OCI-LY7 (cell line): ENCODE measurements at regions not wholly inside any gene's neighbourhood (a gene's known extent, or its start where the extent isn't known, plus 50 kb on each side); places are given as distances from the start of the nearest gene placed in this dataset. TPM values are rescaled to one million over a fixed set of nuclear protein-coding genes. Genes with fewer than 3 reads are reported as not detected.

ENCODE experiments used
- BruUV-seq: library from RNA; stranded (reverse); fragments of 400-500 nt; replicated peaks from 2 replicates; lab custom pipeline; 2021; lab: Mats Ljungman, UMichigan
- CTCF ChIA-PET: fragments of 300-600 bp; sonication (Branson Sonifier 250); formaldehyde crosslinking; loops from one replicate; lab custom pipeline; 2022; ENCODE audit warnings: antibody characterized with exemption; ENCODE audit not compliant: unreplicated experiment; lab: Charles Lee
- POLR2A ChIA-PET: fragments of 300-600 bp; sonication (Branson Sonifier 250); formaldehyde crosslinking; loops from one replicate; lab custom pipeline; 2022; ENCODE audit warnings: antibody characterized with exemption; lab: Charles Lee
- DNase-seq: peaks from one replicate; pipeline ENCODE4 v3.0.0-alpha.2; 2015; ENCODE audit warnings: low spot score
- H2AFZ ChIP-seq: fragments of 200-600 bp; sonication (generic), shearing (Covaris generic); 2 replicates; pipeline ENCODE4 v1.6.1; 2014; ENCODE audit warnings: mild to moderate bottlenecking, antibody characterized with exemption, low read length, moderate library complexity
- H3K27ac ChIP-seq: fragments of 200-600 bp; sonication (generic); 2 replicates; pipeline ENCODE4 v1.5.1; 2014; ENCODE audit warnings: mixed run types, low read depth, mild to moderate bottlenecking, moderate library complexity, low read length, inconsistent platforms; ENCODE audit not compliant: poor library complexity, severe bottlenecking
- H3K36me3 ChIP-seq: fragments of 200-600 bp; sonication (generic); 2 replicates; pipeline ENCODE4 v1.6.1; 2014; ENCODE audit warnings: mild to moderate bottlenecking, antibody characterized with exemption, low read length, moderate library complexity, mixed read lengths; ENCODE audit not compliant: insufficient read depth
- H3K4me1 ChIP-seq: fragments of 200-600 bp; sonication (generic); 2 replicates; pipeline ENCODE4 v1.5.1; 2014; ENCODE audit warnings: mild to moderate bottlenecking, low read length; ENCODE audit not compliant: insufficient read depth, poor library complexity, severe bottlenecking
- H3K4me2 ChIP-seq: fragments of 200-600 bp; sonication (generic); 2 replicates; pipeline ENCODE4 v1.6.1; 2014; ENCODE audit warnings: mild to moderate bottlenecking, low read length
- H3K4me3 ChIP-seq: fragments of 200-600 bp; sonication (generic); 2 replicates; pipeline ENCODE4 v1.5.1; 2014; ENCODE audit warnings: mild to moderate bottlenecking, low read depth, low read length; ENCODE audit not compliant: poor library complexity, severe bottlenecking
- H3K79me2 ChIP-seq: fragments of 200-600 bp; sonication (generic); 2 replicates; pipeline ENCODE4 v1.6.1; 2016; ENCODE audit warnings: low read depth, mild to moderate bottlenecking, low read length, moderate library complexity, mixed read lengths; ENCODE audit not compliant: insufficient read depth
- H3K9me2 ChIP-seq: fragments of 200-600 bp; sonication (generic); 2 replicates; pipeline ENCODE4 v1.6.1; 2016; ENCODE audit warnings: mild to moderate bottlenecking, low read length, mixed read lengths; ENCODE audit not compliant: insufficient read depth
- H3K9me3 ChIP-seq: fragments of 200-600 bp; sonication (generic); 2 replicates; pipeline ENCODE4 v1.6.1; 2014; ENCODE audit warnings: mild to moderate bottlenecking, mixed run types, low read length, mixed read lengths
- H4K20me1 ChIP-seq: fragments of 200-600 bp; sonication (generic); 2 replicates; pipeline ENCODE4 v1.6.1; 2014; ENCODE audit warnings: mild to moderate bottlenecking, antibody characterized with exemption, low read length, moderate library complexity, mixed read lengths; ENCODE audit not compliant: insufficient read depth
- EZH2phosphoT487 ChIP-seq: fragments of 200-600 bp; sonication (generic); IDR thresholded peaks from 2 replicates; pipeline ENCODE4 v1.6.1; 2018; ENCODE audit warnings: low read depth, borderline replicate concordance, mild to moderate bottlenecking, mixed run types, antibody characterized with exemption, low read length, moderate library complexity, mixed read lengths
- intact Hi-C: fragments of 100-400 bp; cut with micrococcal nuclease; formaldehyde crosslinking; loops from one replicate; pipeline ENCODE4 v1.10.0; 2022; ENCODE audit not compliant: unreplicated experiment
- small RNA-seq: library from RNA; depleted of rRNA; stranded (forward); fragments of <200 nt; gene quantifications from one replicate; pipeline ENCODE3, GENCODE V24; 2014
- TF ChIP-seq, protein P1 (sequence below): fragments of 200-600 bp; sonication (generic); conservative IDR thresholded peaks from 2 replicates; pipeline ENCODE4 v1.5.1; 2014; ENCODE audit warnings: mild to moderate bottlenecking, antibody characterized with exemption, low read length, moderate library complexity, mixed read lengths

DNA sequence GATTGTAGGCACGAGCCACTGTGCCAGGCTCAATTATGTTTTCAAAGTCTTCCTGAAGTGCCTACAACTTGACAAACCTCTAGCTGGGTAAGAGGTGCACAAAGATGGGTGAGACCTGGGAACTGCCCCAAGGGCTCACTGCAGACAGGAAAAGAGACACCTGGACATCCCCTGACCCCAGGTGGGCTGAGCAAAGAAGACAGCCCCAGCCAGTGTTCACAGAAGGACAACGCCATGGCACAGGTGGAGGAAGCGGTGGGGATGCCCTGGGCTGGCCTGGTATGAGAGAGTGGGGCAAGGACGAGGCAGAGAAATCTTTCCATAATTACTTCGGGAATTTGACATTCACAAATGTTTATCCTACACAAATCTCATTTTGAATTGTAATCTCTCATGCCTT lies 278.9 kb downstream of the SMOC2 start:
- POLR2A ChIA-PET, result interaction anchor here (0.6 kb wide), 1 partner anchor 171 kb away, joined by 5 read pairs; no protein-coding TSS in a partner anchor
- intact Hi-C loops, result no loop called here
- no peak for DNase-seq
- no peak for TF ChIP-seq EZH2phosphoT487
- TF ChIP-seq, protein P1, sequence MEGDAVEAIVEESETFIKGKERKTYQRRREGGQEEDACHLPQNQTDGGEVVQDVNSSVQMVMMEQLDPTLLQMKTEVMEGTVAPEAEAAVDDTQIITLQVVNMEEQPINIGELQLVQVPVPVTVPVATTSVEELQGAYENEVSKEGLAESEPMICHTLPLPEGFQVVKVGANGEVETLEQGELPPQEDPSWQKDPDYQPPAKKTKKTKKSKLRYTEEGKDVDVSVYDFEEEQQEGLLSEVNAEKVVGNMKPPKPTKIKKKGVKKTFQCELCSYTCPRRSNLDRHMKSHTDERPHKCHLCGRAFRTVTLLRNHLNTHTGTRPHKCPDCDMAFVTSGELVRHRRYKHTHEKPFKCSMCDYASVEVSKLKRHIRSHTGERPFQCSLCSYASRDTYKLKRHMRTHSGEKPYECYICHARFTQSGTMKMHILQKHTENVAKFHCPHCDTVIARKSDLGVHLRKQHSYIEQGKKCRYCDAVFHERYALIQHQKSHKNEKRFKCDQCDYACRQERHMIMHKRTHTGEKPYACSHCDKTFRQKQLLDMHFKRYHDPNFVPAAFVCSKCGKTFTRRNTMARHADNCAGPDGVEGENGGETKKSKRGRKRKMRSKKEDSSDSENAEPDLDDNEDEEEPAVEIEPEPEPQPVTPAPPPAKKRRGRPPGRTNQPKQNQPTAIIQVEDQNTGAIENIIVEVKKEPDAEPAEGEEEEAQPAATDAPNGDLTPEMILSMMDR, result no peak
- no peak overlapping the region for H2AFZ ChIP-seq
- BruUV-seq, result no TSS peak
- CTCF ChIA-PET, result no interaction called here
- H3K9me3 ChIP-seq, result no peaks in the 10 kb centered on the region
- H4K20me1 ChIP-seq, result no peaks in the 10 kb centered on the region
- no peak overlapping the region for H3K4me2 ChIP-seq
- no peaks in the 10 kb centered on the region for H3K36me3 ChIP-seq
- H3K79me2 ChIP-seq, result no peaks in the 10 kb centered on the region
- H3K9me2 ChIP-seq, result no peaks in the 10 kb centered on the region
- H3K4me3 ChIP-seq, result no peak overlapping the region
- no peaks in the 10 kb centered on the region for H3K4me1 ChIP-seq
- H3K27ac ChIP-seq, result no peak overlapping the region

DNA sequence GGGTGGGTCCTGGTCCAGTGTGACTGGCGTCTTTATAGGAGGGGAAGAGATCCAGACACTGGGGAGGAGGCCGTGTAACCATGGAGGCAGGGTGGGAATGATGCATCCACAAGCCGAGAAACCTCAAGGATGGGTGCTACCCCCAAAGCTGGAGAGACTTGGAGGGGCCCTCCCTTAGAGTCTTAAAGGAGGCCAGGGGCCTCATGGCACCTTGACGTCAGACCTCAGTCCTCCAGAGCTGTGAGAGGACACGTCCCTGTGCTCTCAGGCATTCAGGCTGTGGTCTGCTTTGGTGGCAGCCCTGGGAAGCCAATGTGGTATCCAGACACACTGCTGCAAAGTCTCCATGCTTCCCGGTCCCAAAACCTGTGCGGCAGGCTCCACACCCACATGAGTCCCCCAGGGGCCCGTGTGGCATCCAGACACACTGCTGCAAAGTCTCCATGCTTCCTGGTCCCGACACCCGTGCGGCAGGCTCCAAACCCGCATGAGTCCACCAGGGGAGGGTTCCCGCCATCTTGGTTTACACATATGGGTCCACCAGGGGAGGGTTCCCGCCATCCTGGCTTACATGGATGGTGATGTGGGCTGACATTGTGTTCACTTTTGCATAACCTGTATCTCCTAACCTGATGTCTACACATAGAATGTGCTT lies 278.0 kb downstream of the SMOC2 start:
- POLR2A ChIA-PET, result no interaction called here
- no TSS peak for BruUV-seq
- Histone ChIP-seq H3K4me1 (no peaks in the 10 kb centered on the region), H2AFZ (no peak overlapping the region), H3K4me2 (no peak overlapping the region), H3K27ac (no peak overlapping the region), H3K9me3 (no peaks in the 10 kb centered on the region), H3K4me3 (no peak overlapping the region), H4K20me1 (no peaks in the 10 kb centered on the region), H3K36me3 (no peaks in the 10 kb centered on the region), H3K79me2 (no peaks in the 10 kb centered on the region), H3K9me2 (no peaks in the 10 kb centered on the region)
- intact Hi-C loops, result no loop called here
- CTCF ChIA-PET, result no interaction called here
- TF ChIP-seq, protein P1, result no peak
- no peak for TF ChIP-seq EZH2phosphoT487
- no peak for DNase-seq

Small RNA genes lying in the stretch of these regions (small RNA-seq; reads per million reads assigned to genes)
- not detected for gene AL513210.1
